DND-41 (cell line): ENCODE measurements at regions not wholly inside any gene's neighbourhood (a gene's known extent, or its start where the extent isn't known, plus 50 kb on each side); places are given as distances from the start of the nearest gene placed in this dataset.

Experiments used
- CTCF ChIP-seq: IDR thresholded peaks from 2 replicates; pipeline ENCODE4 v1.5.1; 2012; ENCODE audit warnings: borderline replicate concordance, low read length, moderate library complexity, mild to moderate bottlenecking; ENCODE audit not compliant: poor library complexity, severe bottlenecking; ENCODE audit errors: extremely low read depth
- EZH2 ChIP-seq: IDR thresholded peaks from 3 replicates; pipeline ENCODE4 v1.6.1; 2012; ENCODE audit warnings: borderline replicate concordance, low read depth, mild to moderate bottlenecking, moderate library complexity, low read length, inconsistent platforms; ENCODE audit not compliant: severe bottlenecking

GRCh38 chr6:106746652-106747051 is 117.3 kb downstream of the QRSL1 start:
- no peak for TF ChIP-seq CTCF
- no peak for TF ChIP-seq EZH2
